WTC11 (cell line): ENCODE measurements at regions not wholly inside any gene's neighbourhood (a gene's known extent, or its start where the extent isn't known, plus 50 kb on each side); places are given as distances from the start of the nearest gene placed in this dataset.

Source experiments
- ATF3 ChIP-seq: sonication (generic); formaldehyde crosslinking; conservative IDR thresholded peaks from 2 replicates; pipeline ENCODE4 v1.8.1; 2022; ENCODE audit warnings: mild to moderate bottlenecking, missing genetic modification reagents
- CBFB ChIP-seq: sonication (generic); formaldehyde crosslinking; IDR thresholded peaks from 2 replicates; pipeline ENCODE4 v1.8.1; 2022; ENCODE audit warnings: mild to moderate bottlenecking, low read depth, missing genetic modification reagents
- CTCF ChIP-seq: fragments of 200-600 bp; IDR thresholded peaks from 2 replicates; pipeline ENCODE4 v1.8.0; 2022; ENCODE audit warnings: antibody characterized with exemption
- E2F5 ChIP-seq: sonication (generic); formaldehyde crosslinking; IDR thresholded peaks from 2 replicates; pipeline ENCODE4 v1.8.1; 2022; ENCODE audit warnings: mild to moderate bottlenecking, moderate library complexity, missing genetic modification reagents
- OVOL2 ChIP-seq: fragments of 250-450 bp; sonication (Bioruptor Pico); IDR thresholded peaks from 2 replicates; pipeline ENCODE4 v1.9.0; 2021; ENCODE audit warnings: mild to moderate bottlenecking, borderline replicate concordance
- SP1 ChIP-seq: sonication (generic); formaldehyde crosslinking; conservative IDR thresholded peaks from 2 replicates; pipeline ENCODE4 v1.8.1; 2022; ENCODE audit warnings: missing genetic modification reagents
- STAT6 ChIP-seq: sonication (generic); formaldehyde crosslinking; conservative IDR thresholded peaks from 2 replicates; pipeline ENCODE4 v1.8.1; 2023; ENCODE audit warnings: mild to moderate bottlenecking, low read depth, missing genetic modification reagents, moderate library complexity
- ZMAT4 ChIP-seq: fragments of 250-450 bp; sonication (Bioruptor Pico); IDR thresholded peaks from 2 replicates; pipeline ENCODE4 v1.9.0; 2021; ENCODE audit warnings: mild to moderate bottlenecking
- ZNF263 ChIP-seq: sonication (generic); formaldehyde crosslinking; IDR thresholded peaks from 2 replicates; pipeline ENCODE4 v1.8.1; 2022; ENCODE audit warnings: low read depth, mild to moderate bottlenecking, moderate library complexity, missing genetic modification reagents

- TF ChIP-seq SP1 (CRISPR knock-in tag): no peak
- TF ChIP-seq CTCF: no peak
- TF ChIP-seq CBFB: no peak
- no peak for TF ChIP-seq OVOL2 (CRISPR knock-in tag)
- TF ChIP-seq E2F5 (CRISPR knock-in tag): no peak
- no peak for TF ChIP-seq STAT6 (CRISPR knock-in tag)
- TF ChIP-seq ZMAT4 (CRISPR knock-in tag): no peak
- TF ChIP-seq ZNF263: no peak
- no peak for TF ChIP-seq ATF3 (CRISPR knock-in tag)
These were observed 103.2 kb downstream of the HMX1 start for GRCh38 chr4:8768357-8768999.
